ELR (cell line): ENCODE measurements at regions not wholly inside any gene's neighbourhood (a gene's known extent, or its start where the extent isn't known, plus 50 kb on each side); places are given as distances from the start of the nearest gene placed in this dataset.

Experiments
- DNase-seq: peaks from one replicate; pipeline ENCODE4 v3.0.0-alpha.2; 2015; ENCODE audit warnings: low read depth

DNA sequence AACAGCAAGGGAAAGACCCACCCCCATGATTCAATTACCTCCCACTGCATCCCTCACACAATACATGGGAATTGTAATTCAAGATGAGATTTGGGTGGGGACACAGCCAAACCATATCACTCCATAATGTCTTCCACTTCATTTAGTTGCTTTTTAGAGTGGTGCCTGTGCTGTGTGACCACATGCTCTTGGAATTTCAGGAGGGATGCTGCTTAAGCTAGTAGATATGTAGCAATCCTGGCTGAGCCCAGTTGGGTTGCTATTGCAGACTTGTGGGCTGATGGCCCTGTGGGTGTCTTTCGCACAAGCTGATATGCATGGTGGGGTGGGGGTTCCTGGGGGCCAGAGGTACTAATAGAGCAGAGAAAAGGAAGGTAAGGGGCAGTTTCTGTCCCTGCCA is 160.4 kb upstream of the SYT6 start:
- peak; percentile 38 for DNase-seq

DNA sequence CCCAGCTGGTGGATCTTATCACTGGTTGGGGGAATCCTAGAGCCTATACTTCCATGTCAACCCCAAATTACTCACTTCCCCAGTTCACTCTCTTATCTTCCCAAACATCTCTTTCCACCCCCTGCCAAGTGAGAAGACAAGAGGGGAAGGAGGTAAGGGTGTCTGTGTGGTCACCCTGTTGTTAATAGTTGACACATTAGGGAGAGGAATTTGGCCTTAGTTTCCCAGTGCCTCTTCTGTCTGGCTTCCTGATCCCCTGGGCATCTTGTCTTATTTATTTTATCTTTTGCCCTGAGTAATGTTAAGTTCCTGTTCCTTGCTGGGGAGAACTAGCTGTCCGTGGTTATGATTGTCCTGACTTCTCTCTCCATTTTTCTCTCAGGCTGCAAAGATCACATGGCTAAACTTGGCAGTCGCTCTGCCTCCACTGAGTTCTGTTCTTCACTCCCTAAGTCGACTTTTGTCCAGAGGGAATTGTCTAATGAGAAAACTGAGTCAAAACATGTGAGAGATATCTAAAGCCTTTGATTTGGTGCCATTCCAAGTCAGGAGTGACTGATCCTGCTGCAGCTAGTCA is 157.1 kb upstream of the SYT6 start:
- DNase-seq, result no peak

DNA sequence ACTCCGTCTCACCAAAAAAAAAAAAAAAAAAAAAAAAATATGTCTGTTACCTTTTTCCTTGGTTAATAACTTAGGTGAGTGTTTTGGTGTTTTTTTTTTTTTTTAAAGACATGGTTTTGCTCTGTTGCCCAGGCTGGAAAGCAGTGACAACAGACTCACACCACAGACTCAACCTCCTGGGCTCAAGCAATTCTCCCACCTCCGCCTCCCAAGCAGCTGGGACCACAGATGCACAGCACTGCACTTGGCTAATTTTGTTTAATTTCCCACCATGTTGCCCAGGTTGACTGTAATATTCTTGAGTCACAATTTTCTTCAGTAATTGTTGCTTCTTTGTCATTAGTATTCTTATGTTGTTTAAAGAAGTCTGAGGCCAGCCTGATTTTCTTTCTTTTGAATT is 149.2 kb upstream of the SYT6 start:
- DNase-seq, result no peak

DNA sequence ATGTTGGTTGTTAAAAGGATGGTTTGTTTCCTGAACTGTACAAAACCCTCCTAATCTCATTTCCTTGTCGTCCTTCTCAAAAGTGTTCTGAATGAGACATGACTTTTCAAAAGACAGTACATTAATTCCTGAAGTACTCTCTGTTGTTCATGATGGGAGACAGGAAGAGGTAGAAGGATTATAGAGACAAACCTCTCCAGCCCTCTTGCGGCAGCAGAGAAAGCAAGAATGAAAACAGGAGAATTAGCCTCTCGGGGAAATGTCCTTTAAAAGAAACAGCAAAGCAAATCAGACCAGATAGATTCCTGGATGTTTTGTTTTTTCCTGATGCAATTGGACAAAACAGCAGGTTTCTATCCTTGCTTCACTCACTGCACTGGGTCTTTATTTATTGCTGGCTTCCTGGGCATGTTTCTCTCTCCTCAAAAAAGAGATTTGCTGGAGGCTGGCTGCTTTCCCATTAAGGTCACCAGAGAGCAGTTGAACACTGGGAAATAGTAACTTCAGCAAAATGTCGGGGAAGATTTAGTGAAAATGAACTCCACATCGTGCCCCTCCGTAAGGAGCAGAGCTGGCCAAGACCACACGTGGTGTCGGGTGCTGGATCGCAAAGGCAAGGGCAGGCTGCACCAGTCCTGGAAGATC is 145.8 kb upstream of the SYT6 start:
- DNase-seq, result no peak

DNA sequence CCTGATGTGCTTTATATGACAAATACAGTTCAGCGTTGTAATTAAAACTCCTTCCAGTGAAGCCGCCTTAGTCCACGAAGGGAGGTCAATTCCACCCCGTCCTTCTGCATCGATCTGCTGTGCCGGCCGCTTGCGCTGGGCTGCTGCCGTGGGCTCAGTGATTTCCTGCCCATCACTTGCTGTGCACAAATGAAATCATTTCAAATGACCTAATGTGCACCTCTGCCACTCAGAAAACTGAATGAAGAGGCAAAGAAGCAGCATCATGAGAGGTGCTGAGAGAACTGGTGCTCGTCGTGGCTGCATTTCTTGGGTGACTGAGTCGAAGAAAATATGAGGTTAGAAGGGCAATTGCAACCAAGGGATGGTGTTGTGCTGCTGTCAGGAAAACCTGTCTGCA is 144.3 kb upstream of the SYT6 start:
- DNase-seq, result no peak

DNA sequence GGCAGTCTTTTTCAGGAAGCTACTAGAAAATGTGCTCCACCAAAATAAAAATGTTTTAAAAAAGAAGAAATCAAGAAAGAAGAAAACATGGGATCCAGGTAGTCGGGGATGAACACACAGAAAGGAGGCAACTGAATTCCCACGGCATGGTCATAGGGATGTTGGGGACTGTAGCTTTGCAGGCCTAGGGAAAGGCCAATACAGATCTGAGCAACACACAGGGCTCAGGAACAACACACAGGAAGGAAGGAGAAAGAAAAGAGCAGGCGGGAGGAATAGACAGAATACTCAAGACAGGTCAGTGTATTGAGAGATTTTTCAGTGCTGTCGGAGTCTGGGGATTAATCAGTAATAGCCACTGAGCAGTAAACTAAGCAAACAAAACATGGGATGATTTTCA is 142.7 kb upstream of the SYT6 start:
- DNase-seq, result no peak

DNA sequence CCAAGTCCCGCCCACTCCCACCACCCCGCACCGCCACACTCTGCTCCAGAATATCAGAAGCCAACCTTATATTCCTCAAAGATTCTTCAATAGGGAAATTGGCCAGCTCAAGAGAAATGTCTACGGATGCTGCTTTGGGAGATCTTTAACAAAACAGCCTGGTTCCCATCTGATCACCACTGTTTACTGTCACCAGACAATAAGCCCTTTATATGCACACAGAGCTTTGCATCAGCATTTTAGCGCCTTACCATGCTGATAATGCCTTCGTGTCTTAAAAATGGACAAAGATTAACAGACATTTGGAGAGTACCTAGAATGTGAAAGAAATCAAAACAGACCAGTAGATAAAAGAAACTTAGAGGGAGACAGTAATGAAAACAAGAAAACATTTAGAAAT is 141.7 kb upstream of the SYT6 start:
- DNase-seq, result no peak

DNA sequence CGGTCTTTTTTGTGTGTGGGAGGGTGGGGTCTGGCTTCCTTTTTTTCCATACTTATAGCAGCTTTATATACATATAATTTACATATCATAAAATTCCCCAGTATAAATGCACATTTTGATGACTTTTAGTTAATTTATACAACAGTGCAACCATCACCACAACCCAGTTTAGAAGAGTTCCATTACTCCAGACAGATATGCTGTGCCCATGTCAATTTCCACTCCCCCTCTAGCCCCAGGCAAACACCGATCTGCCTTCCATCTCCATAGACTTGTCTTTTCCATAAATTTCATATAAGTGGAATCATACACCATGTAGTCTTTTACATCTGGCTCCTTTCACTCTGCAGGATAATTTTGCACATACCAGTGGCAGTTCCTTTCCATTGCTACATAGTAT is 139.2 kb upstream of the SYT6 start:
- no peak for DNase-seq

DNA sequence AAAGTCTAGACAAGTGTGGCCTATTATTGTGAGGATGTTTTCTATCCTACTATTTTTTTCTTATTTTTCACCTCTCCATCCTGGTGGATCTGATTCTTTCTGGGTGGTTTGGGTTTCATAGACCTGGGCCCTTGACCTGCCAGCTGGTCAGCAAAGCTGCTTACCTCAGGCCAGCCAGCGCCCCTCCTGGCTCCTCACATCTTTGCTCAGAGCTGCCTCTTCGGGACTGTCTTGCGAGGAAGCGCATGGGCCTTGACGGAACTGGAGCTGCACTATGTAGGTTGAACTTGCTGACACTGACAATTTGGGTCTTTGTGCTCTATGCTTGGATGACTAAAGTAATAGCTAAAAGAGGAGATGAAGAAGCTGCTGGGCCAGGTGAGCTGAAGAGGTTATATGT is 138.5 kb upstream of the SYT6 start:
- no peak for DNase-seq

DNA sequence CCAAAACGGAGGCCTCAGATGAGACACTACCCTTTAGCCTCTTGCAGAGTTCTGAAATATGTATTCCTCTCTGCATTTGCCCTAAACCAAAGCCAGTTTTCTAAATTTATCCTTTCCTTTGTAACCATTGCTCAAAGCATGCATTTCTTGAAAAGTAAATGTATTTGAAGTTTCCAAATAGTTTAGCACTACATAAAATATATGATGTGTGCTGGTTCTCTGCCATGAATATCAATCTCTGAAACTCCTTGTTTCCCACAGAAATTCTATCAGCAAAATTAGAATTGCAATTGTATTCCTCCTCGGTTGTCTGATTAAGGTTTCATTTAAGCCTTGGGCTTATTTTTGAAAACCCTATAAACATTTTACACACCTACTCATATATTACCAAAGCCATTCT is 137.1 kb upstream of the SYT6 start:
- no peak for DNase-seq

DNA sequence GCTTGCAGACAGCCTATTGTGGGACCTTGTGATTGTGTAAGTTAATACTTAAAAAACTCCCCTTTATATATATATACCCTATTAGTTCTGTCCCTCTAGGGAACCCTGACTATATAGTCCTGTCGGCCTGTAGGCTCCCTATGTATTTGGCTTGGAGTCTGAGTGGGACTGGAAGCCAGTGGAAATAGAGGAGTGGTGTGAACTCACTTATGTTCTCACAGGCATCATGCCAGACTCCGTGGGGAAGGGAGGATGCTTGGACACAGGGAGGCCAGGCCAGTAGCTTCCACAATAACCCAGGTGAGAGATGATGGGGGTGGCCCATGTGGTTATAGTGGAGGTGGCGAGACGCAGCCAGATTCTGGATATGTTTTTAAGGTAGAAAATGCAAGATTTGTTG is 136.7 kb upstream of the SYT6 start:
- no peak for DNase-seq

DNA sequence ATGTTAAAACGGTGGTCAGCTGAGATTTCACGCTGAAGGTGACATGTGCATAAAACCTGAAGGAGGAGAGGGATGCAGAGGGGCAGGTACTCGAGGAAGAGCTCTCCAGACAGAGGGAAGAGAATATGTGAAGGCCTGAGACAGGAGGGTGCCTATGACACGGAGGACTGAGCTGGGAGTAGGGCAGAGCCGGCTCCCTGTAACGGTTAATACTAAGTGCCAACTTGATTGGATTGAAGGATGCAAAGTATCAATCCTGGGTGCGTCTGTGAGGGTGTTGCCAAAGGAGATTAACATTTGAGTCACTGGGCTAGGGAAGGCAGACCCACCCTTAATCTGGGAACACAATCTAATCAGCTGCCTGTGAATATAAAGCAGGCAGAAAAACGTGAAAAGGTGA is 136.2 kb upstream of the SYT6 start:
- no peak for DNase-seq

DNA sequence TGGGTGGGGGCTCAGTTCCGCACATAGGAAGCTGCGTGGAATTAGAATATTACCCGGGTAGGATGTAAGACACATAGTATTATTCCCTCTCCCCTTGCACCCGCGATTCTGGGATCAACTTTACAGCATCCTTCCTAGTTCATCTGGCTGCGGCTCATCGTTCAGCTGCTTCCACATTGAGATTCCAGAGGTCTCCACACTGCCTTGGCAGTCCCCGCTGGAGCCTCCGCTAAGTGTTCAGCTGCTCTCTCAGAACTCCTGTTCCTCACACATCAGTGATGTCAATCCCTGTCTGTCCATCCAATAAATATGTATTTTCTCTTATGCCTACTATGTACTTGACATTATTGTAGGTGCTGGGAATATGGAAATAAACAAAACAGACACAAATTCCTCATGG is 135.6 kb upstream of the SYT6 start:
- DNase-seq, result no peak

DNA sequence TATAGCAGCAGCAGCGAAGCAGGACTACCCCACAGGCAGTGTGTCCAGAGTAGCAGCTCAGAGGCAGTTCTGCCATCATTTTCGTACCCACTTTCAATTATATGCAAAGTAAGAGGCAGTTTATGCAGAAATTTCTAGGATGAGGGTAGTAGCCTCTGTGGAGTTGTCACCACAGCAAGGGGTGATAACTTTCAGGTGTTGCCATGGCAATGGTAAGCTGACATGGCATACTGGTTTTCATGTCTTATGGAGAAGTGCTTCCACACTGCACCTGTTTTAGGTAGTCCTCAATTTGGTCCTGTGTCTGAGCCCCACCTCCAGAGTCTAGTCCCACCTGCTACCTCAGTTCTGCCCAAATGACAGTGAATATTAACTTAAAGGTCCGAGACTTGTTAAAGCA is 133.3 kb upstream of the SYT6 start:
- DNase-seq, result no peak

DNA sequence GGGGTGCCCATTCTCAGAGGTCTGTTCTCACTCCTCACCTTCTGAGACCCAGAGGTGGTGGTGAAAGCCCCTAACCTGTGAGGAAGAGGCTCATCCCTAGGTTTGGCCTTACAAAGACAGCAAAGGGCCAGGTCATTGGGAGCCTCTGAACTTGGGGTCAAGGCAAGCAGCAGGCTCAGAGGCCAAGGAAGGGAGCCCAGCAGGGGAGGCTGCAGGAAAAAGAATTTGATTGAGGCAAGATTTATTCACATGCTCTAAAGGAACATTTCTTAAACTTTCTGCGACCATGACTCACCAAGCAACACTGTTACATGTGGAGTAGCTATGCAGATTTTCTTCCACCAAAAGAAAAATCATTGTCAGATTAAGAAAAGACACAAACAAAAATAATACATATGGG is 132.5 kb upstream of the SYT6 start:
- DNase-seq, result peak; percentile 14

DNA sequence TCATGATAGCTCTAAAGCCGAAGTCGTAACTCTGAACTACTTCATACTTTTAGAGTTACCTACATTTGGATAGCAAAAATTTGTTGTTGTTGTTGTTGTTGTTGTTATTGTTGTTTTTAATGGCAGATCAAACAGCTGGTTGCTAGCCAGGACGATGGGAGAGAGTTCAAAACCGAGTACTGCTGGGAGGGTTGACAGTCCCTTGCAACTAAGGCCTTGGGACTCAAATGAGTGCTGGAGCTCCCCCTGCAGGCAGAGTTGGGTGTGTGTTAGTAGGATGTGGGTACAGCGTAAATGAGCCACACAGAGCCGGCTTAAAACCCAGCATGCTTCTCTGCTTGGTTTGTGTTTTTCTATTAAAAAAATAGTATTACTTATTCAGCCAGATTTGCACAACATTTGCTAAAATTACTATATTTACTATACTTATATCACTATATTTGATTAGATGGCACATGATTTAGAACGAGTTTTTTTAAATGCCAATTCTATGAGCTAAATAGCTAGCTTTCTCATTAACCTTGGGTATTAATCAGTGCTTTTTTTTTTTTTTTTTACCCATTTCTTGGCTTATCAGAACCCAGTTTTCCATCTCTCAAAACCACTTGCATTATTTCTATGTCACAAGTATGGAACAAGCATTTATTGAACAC is 129.2 kb upstream of the SYT6 start:
- DNase-seq, result peak; percentile 83

DNA sequence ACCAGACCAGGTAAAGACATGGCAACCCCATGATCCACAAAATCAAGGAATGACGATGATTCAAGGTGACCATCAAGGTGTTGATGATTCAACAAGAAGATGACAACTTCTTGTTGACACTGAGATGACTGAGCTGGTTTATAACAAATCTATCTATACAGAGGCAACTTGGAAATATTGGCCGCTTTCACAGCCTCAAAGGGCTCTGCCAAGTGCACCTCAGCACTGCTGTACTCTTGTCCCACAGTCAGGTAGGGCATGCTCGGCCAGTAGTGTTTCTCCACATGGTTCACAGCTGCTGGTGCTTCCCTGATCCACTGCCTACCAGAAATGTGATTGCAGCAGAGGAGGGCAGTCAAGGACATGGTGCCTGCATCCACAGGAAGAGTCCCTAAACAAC is 125.2 kb upstream of the SYT6 start:
- no peak for DNase-seq

DNA sequence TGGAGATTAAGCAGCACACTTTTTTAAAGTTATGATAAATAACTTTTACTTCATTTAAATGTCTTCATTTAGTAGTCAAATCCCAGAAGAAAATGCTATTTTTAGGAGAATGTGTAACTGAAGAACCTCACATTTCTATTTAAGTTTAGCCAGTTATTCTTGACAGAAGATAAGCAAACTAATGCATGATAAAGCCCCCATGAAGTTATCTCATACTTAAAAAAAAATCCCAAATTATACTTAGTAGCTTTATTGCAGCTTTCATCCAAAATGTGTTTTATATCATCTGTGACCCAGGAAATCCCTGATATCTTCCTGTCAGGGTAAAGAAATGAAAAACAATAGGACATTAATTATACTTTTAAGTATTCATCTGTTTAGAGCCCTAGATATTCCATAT is 124.8 kb upstream of the SYT6 start:
- no peak for DNase-seq

DNA sequence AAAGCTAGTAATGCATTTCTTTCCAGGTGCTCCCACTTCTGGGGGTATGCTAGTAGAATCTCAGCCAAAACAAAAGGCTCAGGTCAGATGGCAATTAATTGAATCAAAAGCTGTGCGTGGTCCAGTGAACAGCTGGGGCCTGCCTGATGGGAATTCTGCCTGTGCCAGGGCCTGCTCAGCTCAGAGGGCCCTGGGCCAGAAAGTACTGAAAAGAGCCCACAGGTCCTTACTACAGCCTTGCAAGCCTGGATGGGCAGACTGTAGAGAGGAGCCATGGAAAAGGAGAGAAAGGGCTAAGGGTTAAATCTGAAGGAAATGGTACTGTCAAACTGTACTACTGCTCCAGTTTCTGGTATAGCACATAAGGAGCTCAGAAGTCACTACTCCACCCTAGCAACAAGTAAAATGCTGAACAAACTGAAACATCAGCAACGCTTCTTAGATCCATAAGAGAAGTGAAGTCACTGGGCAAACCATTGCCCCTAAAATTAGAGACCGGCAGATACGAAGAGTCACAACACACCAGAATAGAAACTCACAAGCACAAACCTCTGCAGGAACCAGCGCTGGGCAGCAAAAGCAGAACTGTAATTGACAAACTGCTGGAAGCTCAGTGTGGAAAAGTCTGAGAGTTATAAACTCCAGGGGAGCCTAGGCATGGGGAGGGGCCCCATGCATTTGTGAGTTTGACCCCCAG is 121.1 kb upstream of the SYT6 start:
- no peak for DNase-seq

DNA sequence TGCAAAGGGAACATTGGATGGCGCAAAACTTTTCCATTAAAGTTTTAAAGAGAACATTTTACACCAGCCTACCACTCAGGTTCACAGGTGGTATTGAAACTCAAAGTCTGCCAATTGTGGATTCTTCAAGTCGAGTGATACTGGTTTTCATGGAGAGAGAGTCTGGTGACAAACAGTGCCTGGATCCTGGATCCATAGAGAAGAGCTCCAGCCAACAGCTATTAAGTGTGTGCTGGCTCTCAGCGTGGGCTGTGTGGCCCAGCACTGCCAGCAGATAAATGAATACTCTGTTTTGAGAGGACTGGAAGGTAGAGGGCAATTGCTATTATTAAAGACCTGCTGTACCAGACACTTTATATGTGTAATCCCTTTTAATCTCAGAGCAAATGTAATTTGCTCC is 118.9 kb upstream of the SYT6 start:
- DNase-seq, result no peak

DNA sequence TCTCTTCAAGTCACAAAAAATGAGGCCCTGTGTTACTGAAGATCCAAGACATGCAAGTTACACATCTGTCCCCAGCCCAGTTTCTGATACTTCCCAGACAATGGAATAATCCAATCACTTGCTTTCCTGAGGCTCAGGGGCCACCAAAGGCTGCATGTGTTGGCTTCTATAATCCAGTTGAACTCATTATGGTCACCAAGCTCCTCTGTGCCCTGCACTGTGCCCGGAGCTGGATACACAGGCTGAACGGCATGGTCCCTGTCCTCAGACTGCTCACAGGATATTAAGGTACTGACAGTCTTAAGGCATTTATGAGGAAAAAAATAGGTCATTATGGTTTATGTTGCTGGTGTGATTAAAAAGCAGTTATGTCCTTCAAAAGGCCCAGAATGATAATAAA is 117.0 kb upstream of the SYT6 start:
- no peak for DNase-seq

DNA sequence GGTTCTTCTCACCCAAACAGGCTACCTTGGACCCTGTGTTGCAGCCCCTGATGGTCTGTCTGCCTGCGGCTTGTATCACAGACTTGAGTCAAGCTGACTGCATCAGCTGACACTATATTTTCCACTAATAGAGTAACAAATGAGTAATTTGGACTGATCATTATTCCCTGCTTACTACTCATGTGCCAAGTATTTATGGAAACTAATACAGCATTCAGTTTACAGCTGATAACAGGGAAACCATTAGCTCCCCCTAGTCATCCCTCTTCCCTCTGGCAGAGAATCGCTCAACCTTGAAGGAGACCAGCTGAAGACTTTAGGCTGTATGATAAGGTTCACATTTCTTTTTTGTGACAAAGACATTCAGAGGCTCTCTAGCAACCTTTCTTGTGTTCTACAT is 116.6 kb upstream of the SYT6 start:
- peak; percentile 1 for DNase-seq

DNA sequence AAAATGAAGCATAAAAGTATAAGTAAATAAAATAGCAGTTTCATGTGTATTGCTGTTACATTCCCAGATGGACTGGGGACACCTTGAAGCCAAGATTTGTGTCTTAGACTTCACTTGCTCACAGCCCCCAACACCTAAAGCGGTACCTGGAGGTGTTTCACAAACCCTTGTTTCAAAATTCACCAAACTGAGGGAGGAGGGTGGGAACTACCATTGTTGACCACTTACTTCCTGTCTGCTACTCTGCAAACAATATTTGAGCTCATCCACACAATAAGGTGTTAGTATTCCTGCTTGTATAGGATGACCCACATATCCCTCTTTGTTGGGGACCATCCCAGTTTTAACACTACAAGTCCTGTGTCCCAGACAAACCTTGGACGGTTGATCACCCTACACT is 115.9 kb upstream of the SYT6 start:
- DNase-seq, result no peak
